GM12878 (cell line): ENCODE measurements at regions not wholly inside any gene's neighbourhood (a gene's known extent, or its start where the extent isn't known, plus 50 kb on each side); places are given as distances from the start of the nearest gene placed in this dataset.

Experiments
- BRCA1 ChIP-seq: IDR thresholded peaks from 2 replicates; pipeline ENCODE4 v1.6.1; 2011; ENCODE audit warnings: low read depth, low read length, improper control_type of control experiment
- CBX3 ChIP-seq: fragments of 200-600 bp; sonication (generic); IDR thresholded peaks from 2 replicates; pipeline ENCODE4 v1.6.1; 2016; ENCODE audit warnings: low read depth, borderline replicate concordance
- GABPA ChIP-seq: IDR thresholded peaks from 2 replicates; pipeline ENCODE4 v1.6.1; 2014; ENCODE audit warnings: antibody characterized with exemption, low read depth, mild to moderate bottlenecking, inconsistent platforms
- NR2C2 ChIP-seq: IDR thresholded peaks from 2 replicates; pipeline ENCODE4 v1.6.1; 2011; ENCODE audit warnings: borderline replicate concordance, low read depth; ENCODE audit not compliant: control insufficient read depth, insufficient read length
- PAX8 ChIP-seq: fragments of 450-650 bp; IDR thresholded peaks from 2 replicates; pipeline ENCODE4 v1.6.1; 2017; ENCODE audit warnings: mild to moderate bottlenecking, moderate library complexity
- YBX1 ChIP-seq: fragments of 450-650 bp; IDR thresholded peaks from 2 replicates; pipeline ENCODE4 v1.6.1; 2016; ENCODE audit warnings: antibody characterized with exemption
- TF ChIP-seq, protein P1 (sequence below): fragments of 450-650 bp; IDR thresholded peaks from 2 replicates; pipeline ENCODE4 v1.6.1; 2017; ENCODE audit warnings: mild to moderate bottlenecking, moderate library complexity
- TF ChIP-seq, protein P2 (sequence below), 3 experiments: IDR thresholded peaks in 2 of 3; conservative IDR thresholded peaks in 1 of 3; 2 replicates each; pipeline ENCODE4 v1.5.1; 2011; ENCODE audit warnings: low read depth in 3 of 3, low read length in 3 of 3, mild to moderate bottlenecking in 3 of 3, control low read depth in 2 of 3, moderate library complexity in 2 of 3, inconsistent platforms in 1 of 3, mixed read lengths in 1 of 3; ENCODE audit not compliant: control insufficient read depth in 2 of 3, insufficient read depth in 1 of 3; ENCODE audit errors: extremely low read depth in 1 of 3

DNA sequence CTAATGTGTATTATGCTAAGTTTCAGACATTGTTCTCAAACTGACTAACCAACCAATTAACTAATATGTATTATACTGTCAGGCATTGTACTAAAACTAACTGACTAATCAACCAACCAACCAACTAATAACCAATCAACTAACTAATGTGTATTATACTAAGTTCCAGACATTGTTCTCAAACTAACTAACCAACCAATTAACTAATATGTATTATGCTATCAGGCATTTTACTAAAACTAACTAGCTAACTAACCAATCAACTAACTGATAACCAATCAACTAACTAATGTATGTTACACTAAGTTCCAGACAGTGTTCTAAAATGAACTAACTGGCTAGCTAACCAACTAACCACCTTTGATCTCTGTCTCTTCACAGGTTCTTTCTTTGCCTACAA lies 152.3 kb downstream of the SUDS3 start (continued):
- TF ChIP-seq, protein P1, sequence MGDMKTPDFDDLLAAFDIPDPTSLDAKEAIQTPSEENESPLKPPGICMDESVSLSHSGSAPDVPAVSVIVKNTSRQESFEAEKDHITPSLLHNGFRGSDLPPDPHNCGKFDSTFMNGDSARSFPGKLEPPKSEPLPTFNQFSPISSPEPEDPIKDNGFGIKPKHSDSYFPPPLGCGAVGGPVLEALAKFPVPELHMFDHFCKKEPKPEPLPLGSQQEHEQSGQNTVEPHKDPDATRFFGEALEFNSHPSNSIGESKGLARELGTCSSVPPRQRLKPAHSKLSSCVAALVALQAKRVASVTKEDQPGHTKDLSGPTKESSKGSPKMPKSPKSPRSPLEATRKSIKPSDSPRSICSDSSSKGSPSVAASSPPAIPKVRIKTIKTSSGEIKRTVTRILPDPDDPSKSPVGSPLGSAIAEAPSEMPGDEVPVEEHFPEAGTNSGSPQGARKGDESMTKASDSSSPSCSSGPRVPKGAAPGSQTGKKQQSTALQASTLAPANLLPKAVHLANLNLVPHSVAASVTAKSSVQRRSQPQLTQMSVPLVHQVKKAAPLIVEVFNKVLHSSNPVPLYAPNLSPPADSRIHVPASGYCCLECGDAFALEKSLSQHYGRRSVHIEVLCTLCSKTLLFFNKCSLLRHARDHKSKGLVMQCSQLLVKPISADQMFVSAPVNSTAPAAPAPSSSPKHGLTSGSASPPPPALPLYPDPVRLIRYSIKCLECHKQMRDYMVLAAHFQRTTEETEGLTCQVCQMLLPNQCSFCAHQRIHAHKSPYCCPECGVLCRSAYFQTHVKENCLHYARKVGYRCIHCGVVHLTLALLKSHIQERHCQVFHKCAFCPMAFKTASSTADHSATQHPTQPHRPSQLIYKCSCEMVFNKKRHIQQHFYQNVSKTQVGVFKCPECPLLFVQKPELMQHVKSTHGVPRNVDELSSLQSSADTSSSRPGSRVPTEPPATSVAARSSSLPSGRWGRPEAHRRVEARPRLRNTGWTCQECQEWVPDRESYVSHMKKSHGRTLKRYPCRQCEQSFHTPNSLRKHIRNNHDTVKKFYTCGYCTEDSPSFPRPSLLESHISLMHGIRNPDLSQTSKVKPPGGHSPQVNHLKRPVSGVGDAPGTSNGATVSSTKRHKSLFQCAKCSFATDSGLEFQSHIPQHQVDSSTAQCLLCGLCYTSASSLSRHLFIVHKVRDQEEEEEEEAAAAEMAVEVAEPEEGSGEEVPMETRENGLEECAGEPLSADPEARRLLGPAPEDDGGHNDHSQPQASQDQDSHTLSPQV, result no peak
- TF ChIP-seq CBX3, result no peak
- TF ChIP-seq, protein P2, sequence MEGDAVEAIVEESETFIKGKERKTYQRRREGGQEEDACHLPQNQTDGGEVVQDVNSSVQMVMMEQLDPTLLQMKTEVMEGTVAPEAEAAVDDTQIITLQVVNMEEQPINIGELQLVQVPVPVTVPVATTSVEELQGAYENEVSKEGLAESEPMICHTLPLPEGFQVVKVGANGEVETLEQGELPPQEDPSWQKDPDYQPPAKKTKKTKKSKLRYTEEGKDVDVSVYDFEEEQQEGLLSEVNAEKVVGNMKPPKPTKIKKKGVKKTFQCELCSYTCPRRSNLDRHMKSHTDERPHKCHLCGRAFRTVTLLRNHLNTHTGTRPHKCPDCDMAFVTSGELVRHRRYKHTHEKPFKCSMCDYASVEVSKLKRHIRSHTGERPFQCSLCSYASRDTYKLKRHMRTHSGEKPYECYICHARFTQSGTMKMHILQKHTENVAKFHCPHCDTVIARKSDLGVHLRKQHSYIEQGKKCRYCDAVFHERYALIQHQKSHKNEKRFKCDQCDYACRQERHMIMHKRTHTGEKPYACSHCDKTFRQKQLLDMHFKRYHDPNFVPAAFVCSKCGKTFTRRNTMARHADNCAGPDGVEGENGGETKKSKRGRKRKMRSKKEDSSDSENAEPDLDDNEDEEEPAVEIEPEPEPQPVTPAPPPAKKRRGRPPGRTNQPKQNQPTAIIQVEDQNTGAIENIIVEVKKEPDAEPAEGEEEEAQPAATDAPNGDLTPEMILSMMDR (IDR thresholded peaks at IDR 0.05 in 2 of 3, conservative IDR thresholded peaks at IDR 0.05 in 1 of 3; ENCODE audit: control insufficient read depth in 2 of 3, extremely low read depth in 1 of 3, insufficient read depth in 1 of 3, low read depth in 3 of 3, low read length in 3 of 3), result no peak
- TF ChIP-seq NR2C2, result no peak
- no peak for TF ChIP-seq YBX1
- no peak for TF ChIP-seq BRCA1
- no peak for TF ChIP-seq PAX8
- TF ChIP-seq GABPA, result no peak
